ENCODE measurements at regions not wholly inside any gene's neighbourhood (a gene's known extent, or its start where the extent isn't known, plus 50 kb on each side); places are given as distances from the start of the nearest gene placed in this dataset.

GRCh38 chr4:108272561-108272960 is 103.8 kb upstream of the LEF1 start:
- no peaks in the 10 kb centered on the region for H3K36me3 ChIP-seq (ENCODE audit: insufficient read depth, low read length)
- no peaks in the 10 kb centered on the region for H3K27me3 ChIP-seq (ENCODE audit: insufficient read depth, low read length)
- no peak overlapping the region for H2AFZ ChIP-seq (ENCODE audit: low read depth, low read length)
- no peaks in the 10 kb centered on the region for H3K9me3 ChIP-seq (ENCODE audit: low read length)
- no peaks in the 10 kb centered on the region for H3K4me1 ChIP-seq (ENCODE audit: insufficient read depth, low read length)
- H3K4me3 ChIP-seq (ENCODE audit: low read length), result no peak overlapping the region

GRCh38 chr4:108272046-108272445 is 103.3 kb upstream of the LEF1 start:
- Histone ChIP-seq H3K4me1 (ENCODE audit: insufficient read depth, low read length) (no peaks in the 10 kb centered on the region), H2AFZ (ENCODE audit: low read depth, low read length) (no peak overlapping the region), H3K9me3 (ENCODE audit: low read length) (no peaks in the 10 kb centered on the region), H3K27me3 (ENCODE audit: insufficient read depth, low read length) (no peaks in the 10 kb centered on the region), H3K4me3 (ENCODE audit: low read length) (no peak overlapping the region), H3K36me3 (ENCODE audit: insufficient read depth, low read length) (no peaks in the 10 kb centered on the region)

- no peak overlapping the region for H3K4me3 ChIP-seq (ENCODE audit: low read length)
- H3K36me3 ChIP-seq (ENCODE audit: insufficient read depth, low read length), result no peaks in the 10 kb centered on the region
- H2AFZ ChIP-seq (ENCODE audit: low read depth, low read length), result no peak overlapping the region
- H3K27me3 ChIP-seq (ENCODE audit: insufficient read depth, low read length), result no peaks in the 10 kb centered on the region
- no peaks in the 10 kb centered on the region for H3K4me1 ChIP-seq (ENCODE audit: insufficient read depth, low read length)
- no peaks in the 10 kb centered on the region for H3K9me3 ChIP-seq (ENCODE audit: low read length)
Observed at GRCh38 chr4:108270466-108271450, 102.0 kb upstream of the LEF1 start.

- Histone ChIP-seq H3K4me1 (ENCODE audit: insufficient read depth, low read length) (peaks cover 6% of the 10 kb centered on the region), H3K36me3 (ENCODE audit: insufficient read depth, low read length) (no peaks in the 10 kb centered on the region), H3K9me3 (ENCODE audit: low read length) (no peaks in the 10 kb centered on the region), H2AFZ (ENCODE audit: low read depth, low read length) (no peak overlapping the region), H3K4me3 (ENCODE audit: low read length) (no peak overlapping the region), H3K27me3 (ENCODE audit: insufficient read depth, low read length) (no peaks in the 10 kb centered on the region)
Observed at GRCh38 chr4:108264693-108265092, 96.0 kb upstream of the LEF1 start.

- peaks cover 6% of the 10 kb centered on the region for H3K4me1 ChIP-seq (ENCODE audit: insufficient read depth, low read length)
- no peak overlapping the region for H3K4me3 ChIP-seq (ENCODE audit: low read length)
- no peaks in the 10 kb centered on the region for H3K27me3 ChIP-seq (ENCODE audit: insufficient read depth, low read length)
- no peaks in the 10 kb centered on the region for H3K36me3 ChIP-seq (ENCODE audit: insufficient read depth, low read length)
- no peaks in the 10 kb centered on the region for H3K9me3 ChIP-seq (ENCODE audit: low read length)
- peak overlapping the region; percentile 34 for H2AFZ ChIP-seq (ENCODE audit: low read depth, low read length)
Observed at GRCh38 chr4:108263057-108263456, 94.3 kb upstream of the LEF1 start.

GRCh38 chr4:108261026-108261425 is 92.3 kb upstream of the LEF1 start:
- Histone ChIP-seq H3K36me3 (ENCODE audit: insufficient read depth, low read length) (no peaks in the 10 kb centered on the region), H2AFZ (ENCODE audit: low read depth, low read length) (no peak overlapping the region), H3K9me3 (ENCODE audit: low read length) (no peaks in the 10 kb centered on the region), H3K27me3 (ENCODE audit: insufficient read depth, low read length) (no peaks in the 10 kb centered on the region), H3K4me1 (ENCODE audit: insufficient read depth, low read length) (peaks cover 6% of the 10 kb centered on the region), H3K4me3 (ENCODE audit: low read length) (no peak overlapping the region)

- Histone ChIP-seq H3K36me3 (ENCODE audit: insufficient read depth, low read length) (no peaks in the 10 kb centered on the region), H2AFZ (ENCODE audit: low read depth, low read length) (no peak overlapping the region), H3K4me1 (ENCODE audit: insufficient read depth, low read length) (no peaks in the 10 kb centered on the region), H3K9me3 (ENCODE audit: low read length) (no peaks in the 10 kb centered on the region), H3K4me3 (ENCODE audit: low read length) (no peak overlapping the region), H3K27me3 (ENCODE audit: insufficient read depth, low read length) (no peaks in the 10 kb centered on the region)
Observed at GRCh38 chr4:108256538-108256937, 87.8 kb upstream of the LEF1 start.

GRCh38 chr4:108255203-108255747 is 86.5 kb upstream of the LEF1 start:
- H2AFZ ChIP-seq (ENCODE audit: low read depth, low read length), result no peak overlapping the region
- no peaks in the 10 kb centered on the region for H3K9me3 ChIP-seq (ENCODE audit: low read length)
- no peak overlapping the region for H3K4me3 ChIP-seq (ENCODE audit: low read length)
- no peaks in the 10 kb centered on the region for H3K27me3 ChIP-seq (ENCODE audit: insufficient read depth, low read length)
- H3K4me1 ChIP-seq (ENCODE audit: insufficient read depth, low read length), result no peaks in the 10 kb centered on the region
- H3K36me3 ChIP-seq (ENCODE audit: insufficient read depth, low read length), result no peaks in the 10 kb centered on the region

GRCh38 chr4:108249397-108249796 is 80.7 kb upstream of the LEF1 start:
- H3K4me3 ChIP-seq (ENCODE audit: low read length), result no peak overlapping the region
- no peaks in the 10 kb centered on the region for H3K27me3 ChIP-seq (ENCODE audit: insufficient read depth, low read length)
- no peaks in the 10 kb centered on the region for H3K36me3 ChIP-seq (ENCODE audit: insufficient read depth, low read length)
- H3K9me3 ChIP-seq (ENCODE audit: low read length), result no peaks in the 10 kb centered on the region
- no peaks in the 10 kb centered on the region for H3K4me1 ChIP-seq (ENCODE audit: insufficient read depth, low read length)
- H2AFZ ChIP-seq (ENCODE audit: low read depth, low read length), result no peak overlapping the region

- Histone ChIP-seq H3K4me1 (ENCODE audit: insufficient read depth, low read length) (no peaks in the 10 kb centered on the region), H2AFZ (ENCODE audit: low read depth, low read length) (no peak overlapping the region), H3K9me3 (ENCODE audit: low read length) (no peaks in the 10 kb centered on the region), H3K36me3 (ENCODE audit: insufficient read depth, low read length) (no peaks in the 10 kb centered on the region), H3K4me3 (ENCODE audit: low read length) (no peak overlapping the region), H3K27me3 (ENCODE audit: insufficient read depth, low read length) (no peaks in the 10 kb centered on the region)
Observed at GRCh38 chr4:108247387-108248049, 78.8 kb upstream of the LEF1 start.

- Histone ChIP-seq H3K27me3 (ENCODE audit: insufficient read depth, low read length) (no peaks in the 10 kb centered on the region), H2AFZ (ENCODE audit: low read depth, low read length) (no peak overlapping the region), H3K36me3 (ENCODE audit: insufficient read depth, low read length) (no peaks in the 10 kb centered on the region), H3K4me3 (ENCODE audit: low read length) (no peak overlapping the region), H3K4me1 (ENCODE audit: insufficient read depth, low read length) (no peaks in the 10 kb centered on the region), H3K9me3 (ENCODE audit: low read length) (no peaks in the 10 kb centered on the region)
Observed at GRCh38 chr4:108244606-108245005, 75.9 kb upstream of the LEF1 start.

- Histone ChIP-seq H3K4me3 (ENCODE audit: low read length) (no peak overlapping the region), H3K36me3 (ENCODE audit: insufficient read depth, low read length) (no peaks in the 10 kb centered on the region), H3K27me3 (ENCODE audit: insufficient read depth, low read length) (peaks cover 2% of the 10 kb centered on the region), H3K9me3 (ENCODE audit: low read length) (no peaks in the 10 kb centered on the region), H2AFZ (ENCODE audit: low read depth, low read length) (no peak overlapping the region), H3K4me1 (ENCODE audit: insufficient read depth, low read length) (no peaks in the 10 kb centered on the region)
Observed at GRCh38 chr4:108240366-108240765, 71.6 kb upstream of the LEF1 start.

GRCh38 chr4:108237693-108238092 is 69.0 kb upstream of the LEF1 start:
- no peaks in the 10 kb centered on the region for H3K36me3 ChIP-seq (ENCODE audit: insufficient read depth, low read length)
- no peak overlapping the region for H3K4me3 ChIP-seq (ENCODE audit: low read length)
- H3K4me1 ChIP-seq (ENCODE audit: insufficient read depth, low read length), result no peaks in the 10 kb centered on the region
- no peaks in the 10 kb centered on the region for H3K9me3 ChIP-seq (ENCODE audit: low read length)
- peaks cover 2% of the 10 kb centered on the region for H3K27me3 ChIP-seq (ENCODE audit: insufficient read depth, low read length)
- no peak overlapping the region for H2AFZ ChIP-seq (ENCODE audit: low read depth, low read length)
